Astrocyte of the spinal cord (primary cell): ENCODE measurements at regions not wholly inside any gene's neighbourhood (a gene's known extent, or its start where the extent isn't known, plus 50 kb on each side); places are given as distances from the start of the nearest gene placed in this dataset.
A peak's percentile ranks its signal among the peaks of the same experiment; 100 is the strongest.

Experiments
- DNase-seq: peaks from one replicate; pipeline ENCODE4 v3.0.0; 2011; ENCODE audit warnings: low read depth, low spot score
- H3K4me3 ChIP-seq: 2 replicates; pipeline ENCODE4 v1.5.1; 2011; ENCODE audit warnings: low read depth, mild to moderate bottlenecking, low read length, moderate library complexity
- CTCF ChIP-seq: IDR thresholded peaks from 2 replicates; pipeline ENCODE4 v1.5.1; 2012; ENCODE audit warnings: low read depth, mild to moderate bottlenecking, low read length, inconsistent platforms
- in situ Hi-C: cut with HindIII; loops from 2 replicates; pipeline ENCODE4 v1.10.0; 2017; ENCODE audit warnings: low sequenced_read_pairs

- H3K4me3 ChIP-seq = no peak overlapping the region
- TF ChIP-seq CTCF = no peak
- in situ Hi-C loops = no loop called here
- no peak for DNase-seq
These were observed 567.5 kb downstream of the TBC1D22A start for GRCh38 chr22:47329727-47330650.

GRCh38 chr22:47328550-47329243 lies 566.2 kb downstream of the TBC1D22A start:
- TF ChIP-seq CTCF = no peak
- peak; percentile 97 for DNase-seq
- no peak overlapping the region for H3K4me3 ChIP-seq
- in situ Hi-C loops = no loop called here

GRCh38 chr22:47327241-47327640 lies 564.8 kb downstream of the TBC1D22A start:
- in situ Hi-C loops = no loop called here
- no peak for TF ChIP-seq CTCF
- H3K4me3 ChIP-seq = no peak overlapping the region
- DNase-seq = no peak

GRCh38 chr22:47325249-47325648 lies 562.8 kb downstream of the TBC1D22A start:
- DNase-seq = no peak
- in situ Hi-C loops = no loop called here
- TF ChIP-seq CTCF = no peak
- H3K4me3 ChIP-seq = no peak overlapping the region

GRCh38 chr22:47324435-47324990 lies 562.1 kb downstream of the TBC1D22A start:
- no peak for DNase-seq
- in situ Hi-C loops = no loop called here
- no peak for TF ChIP-seq CTCF
- no peak overlapping the region for H3K4me3 ChIP-seq

GRCh38 chr22:47323518-47323917 lies 561.1 kb downstream of the TBC1D22A start:
- TF ChIP-seq CTCF = no peak
- in situ Hi-C loops = no loop called here
- DNase-seq = no peak
- no peak overlapping the region for H3K4me3 ChIP-seq
